Upper lobe of left lung (tissue), 4 donors: ENCODE measurements at regions not wholly inside any gene's neighbourhood (a gene's known extent, or its start where the extent isn't known, plus 50 kb on each side); places are given as distances from the start of the nearest gene placed in this dataset.

Experiments
- POLR2AphosphoS5 ChIP-seq, 2 donors: sonication (generic); formaldehyde crosslinking; IDR thresholded peaks; one replicate each; pipeline ENCODE4 v1.5.1; 2017; ENCODE audit warnings: antibody characterized with exemption in 2 of 2
- TF ChIP-seq, protein P1 (sequence below), 6 experiments: fragments of 450-650 bp in 4 of 6; fragments of 200-600 bp in 2 of 6; sonication (generic) in 2 of 6; IDR thresholded peaks; one replicate each; pipeline ENCODE4 v1.5.1; 2016 to 2019; ENCODE audit warnings: antibody characterized with exemption in 6 of 6

DNA sequence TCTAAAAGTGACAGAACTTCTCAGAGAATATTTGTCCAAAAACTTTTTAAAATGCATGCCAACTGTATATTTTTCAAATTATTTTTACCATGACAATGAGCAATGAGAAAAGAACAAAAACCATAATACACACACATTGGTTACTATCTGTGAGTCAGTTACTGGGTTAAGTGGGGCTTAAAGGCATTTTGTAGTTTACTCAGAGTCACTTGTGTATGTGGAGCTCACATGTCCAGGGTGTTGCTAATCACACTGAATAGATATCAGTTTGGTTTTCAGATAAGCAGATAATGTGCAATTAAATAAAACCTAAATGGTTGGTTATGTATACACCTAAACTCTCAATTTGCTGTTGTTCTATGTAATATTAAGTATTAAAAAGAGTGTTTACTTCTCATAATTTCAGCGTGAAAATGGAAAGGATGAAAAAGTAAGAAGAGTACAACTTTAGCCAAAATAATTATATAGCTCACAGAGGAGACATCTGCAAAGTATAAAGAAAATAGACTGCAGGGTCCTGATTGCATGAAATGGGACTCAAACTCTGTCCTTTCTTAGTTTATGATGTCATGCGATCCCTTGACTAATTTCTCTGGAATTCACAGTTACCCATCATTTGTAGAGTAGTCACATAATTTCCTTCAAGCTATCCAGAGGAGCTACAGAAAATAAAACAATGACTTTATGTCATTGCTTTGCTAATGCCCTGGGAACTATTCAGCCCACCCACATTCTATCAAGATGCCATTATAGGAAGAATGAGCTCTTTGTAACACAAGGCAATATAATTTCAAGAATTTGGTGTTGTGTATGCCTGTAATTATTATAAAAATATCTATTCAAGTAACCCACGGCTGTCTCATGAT lies 388.0 kb upstream of the ZNF608 start:
- TF ChIP-seq, protein P1, sequence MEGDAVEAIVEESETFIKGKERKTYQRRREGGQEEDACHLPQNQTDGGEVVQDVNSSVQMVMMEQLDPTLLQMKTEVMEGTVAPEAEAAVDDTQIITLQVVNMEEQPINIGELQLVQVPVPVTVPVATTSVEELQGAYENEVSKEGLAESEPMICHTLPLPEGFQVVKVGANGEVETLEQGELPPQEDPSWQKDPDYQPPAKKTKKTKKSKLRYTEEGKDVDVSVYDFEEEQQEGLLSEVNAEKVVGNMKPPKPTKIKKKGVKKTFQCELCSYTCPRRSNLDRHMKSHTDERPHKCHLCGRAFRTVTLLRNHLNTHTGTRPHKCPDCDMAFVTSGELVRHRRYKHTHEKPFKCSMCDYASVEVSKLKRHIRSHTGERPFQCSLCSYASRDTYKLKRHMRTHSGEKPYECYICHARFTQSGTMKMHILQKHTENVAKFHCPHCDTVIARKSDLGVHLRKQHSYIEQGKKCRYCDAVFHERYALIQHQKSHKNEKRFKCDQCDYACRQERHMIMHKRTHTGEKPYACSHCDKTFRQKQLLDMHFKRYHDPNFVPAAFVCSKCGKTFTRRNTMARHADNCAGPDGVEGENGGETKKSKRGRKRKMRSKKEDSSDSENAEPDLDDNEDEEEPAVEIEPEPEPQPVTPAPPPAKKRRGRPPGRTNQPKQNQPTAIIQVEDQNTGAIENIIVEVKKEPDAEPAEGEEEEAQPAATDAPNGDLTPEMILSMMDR (IDR thresholded peaks at IDR 0.05), result no peak
- no peak for TF ChIP-seq POLR2AphosphoS5 (IDR thresholded peaks at IDR 0.05)
